ENCODE measurements at regions not wholly inside any gene's neighbourhood (a gene's known extent, or its start where the extent isn't known, plus 50 kb on each side); places are given as distances from the start of the nearest gene placed in this dataset.
A peak's percentile ranks its signal among the peaks of the same experiment; 100 is the strongest.

DNA sequence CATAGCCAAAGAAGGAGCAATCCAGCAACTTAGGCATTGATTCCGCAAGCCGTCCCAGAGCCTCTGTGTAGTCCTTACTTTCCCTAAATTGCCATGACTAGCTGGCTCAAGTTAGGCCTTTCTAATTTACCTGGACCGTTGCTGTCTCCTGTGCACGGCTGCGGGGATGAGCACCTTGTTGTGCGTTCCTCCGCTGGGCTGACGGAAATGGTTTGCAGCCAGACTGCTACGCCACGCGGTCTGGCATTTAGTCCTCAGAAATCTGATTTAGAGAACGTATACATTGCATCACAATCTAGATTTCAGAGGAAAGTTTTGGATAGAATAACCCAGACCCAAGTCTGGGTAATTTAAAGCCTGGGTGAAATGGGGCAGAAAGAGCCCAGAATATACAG is 133.2 kb upstream of the ARHGAP5 start:
- DNase-seq, result no peak

DNA sequence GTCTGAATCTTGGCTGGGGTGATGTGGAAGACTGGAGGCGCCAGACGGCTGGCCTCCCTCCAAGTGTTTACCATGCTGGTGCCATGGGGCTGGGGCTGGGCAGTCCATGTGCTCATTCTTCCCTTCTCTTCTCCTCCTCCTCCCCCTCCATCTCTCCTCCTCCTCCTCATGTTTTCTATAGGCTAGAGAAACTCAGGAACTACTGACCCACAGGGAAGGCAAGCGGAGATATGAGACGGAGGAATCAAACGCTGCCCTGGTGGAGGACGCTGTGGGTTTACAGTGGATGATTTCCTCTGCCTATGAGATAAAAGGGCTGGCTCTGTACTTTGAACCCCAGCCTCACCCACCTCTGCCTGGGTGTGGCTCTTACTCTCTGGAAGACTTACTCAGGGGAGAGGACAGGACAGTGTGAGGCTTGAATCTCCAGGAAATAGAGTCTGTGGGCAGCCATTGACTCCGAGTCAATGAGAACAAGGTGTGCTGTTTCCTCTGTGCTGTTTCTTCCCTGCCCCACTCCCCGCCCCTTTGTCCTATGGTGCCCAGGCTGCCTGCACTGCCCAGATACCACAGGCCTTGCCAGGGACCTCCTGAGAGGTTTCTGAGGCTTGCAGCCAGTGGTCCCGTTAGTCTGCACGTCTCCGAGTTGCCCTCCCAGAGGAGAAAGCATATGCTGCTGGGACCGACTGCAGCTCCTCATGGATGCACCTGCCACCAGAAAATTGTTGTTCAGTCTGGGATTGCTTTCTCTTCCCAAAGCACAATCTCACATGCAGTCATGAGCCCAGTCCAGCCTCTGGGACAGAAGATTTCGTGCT is 132.6 kb upstream of the ARHGAP5 start:
- no peak for DNase-seq

DNA sequence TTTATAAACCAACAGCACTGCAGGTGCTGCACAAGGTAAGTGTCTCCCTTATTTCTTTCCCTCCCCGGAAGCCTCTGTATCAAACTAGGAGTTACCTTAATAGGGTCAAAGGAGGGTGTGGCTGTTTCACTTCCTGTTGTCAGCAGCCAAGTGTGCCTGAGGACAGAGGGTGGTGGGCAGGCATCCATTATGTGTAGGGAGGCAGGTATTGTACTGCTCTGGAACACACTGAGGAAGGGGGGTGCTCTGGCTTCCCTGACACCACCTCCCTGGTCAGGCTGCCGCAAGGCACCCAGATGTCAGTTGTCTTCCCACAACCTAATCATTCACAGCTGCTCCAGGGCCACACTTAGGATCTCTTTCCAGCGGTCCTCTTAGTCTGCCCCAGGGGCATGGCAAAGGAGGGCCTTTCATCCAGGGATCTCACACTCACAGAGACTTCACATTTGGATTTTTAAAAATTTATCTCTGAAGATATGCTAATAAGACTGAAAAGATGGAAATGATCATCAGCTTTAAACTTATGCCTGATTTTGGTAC is 132.0 kb upstream of the ARHGAP5 start:
- no peak for DNase-seq

DNA sequence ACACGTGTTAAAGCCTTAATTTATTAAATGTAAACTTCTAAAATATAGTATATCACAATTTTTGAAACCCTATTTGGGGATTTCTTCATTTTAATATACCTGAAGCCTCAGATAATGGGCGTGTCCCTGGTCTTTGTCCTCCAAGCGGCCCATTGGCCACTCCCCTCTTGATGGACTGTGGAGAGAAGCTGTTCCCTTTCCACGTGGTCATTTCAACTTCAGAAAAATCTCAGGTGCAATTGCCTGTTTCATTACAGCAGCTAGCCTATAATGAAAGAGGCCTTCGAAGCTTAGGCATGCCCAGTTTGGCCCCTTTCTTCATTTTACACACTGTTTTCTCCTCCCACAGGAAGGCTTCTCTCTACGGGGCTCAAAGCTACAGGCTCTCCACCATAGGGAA is 131.4 kb upstream of the ARHGAP5 start:
- DNase-seq, result no peak

DNA sequence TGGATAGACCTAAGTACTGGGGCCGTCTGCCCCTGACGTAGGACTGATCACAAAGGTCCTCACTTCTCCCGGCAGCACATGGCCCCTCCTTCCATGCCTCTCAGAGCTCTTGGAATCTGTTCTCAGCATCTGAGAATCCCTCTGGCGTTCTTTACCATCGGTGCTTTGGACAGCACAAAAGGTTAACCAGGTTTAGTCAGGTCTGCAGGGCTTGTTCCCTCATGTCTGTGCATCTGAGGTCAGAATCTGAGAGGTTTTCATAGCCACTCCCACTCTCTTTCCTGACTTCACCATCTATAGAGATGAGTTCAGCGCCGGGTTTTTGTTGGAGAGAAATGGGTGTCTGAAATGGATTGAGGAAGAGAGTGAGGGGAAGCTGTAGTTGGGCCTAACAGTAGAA is 130.0 kb upstream of the ARHGAP5 start:
- no peak for DNase-seq

DNA sequence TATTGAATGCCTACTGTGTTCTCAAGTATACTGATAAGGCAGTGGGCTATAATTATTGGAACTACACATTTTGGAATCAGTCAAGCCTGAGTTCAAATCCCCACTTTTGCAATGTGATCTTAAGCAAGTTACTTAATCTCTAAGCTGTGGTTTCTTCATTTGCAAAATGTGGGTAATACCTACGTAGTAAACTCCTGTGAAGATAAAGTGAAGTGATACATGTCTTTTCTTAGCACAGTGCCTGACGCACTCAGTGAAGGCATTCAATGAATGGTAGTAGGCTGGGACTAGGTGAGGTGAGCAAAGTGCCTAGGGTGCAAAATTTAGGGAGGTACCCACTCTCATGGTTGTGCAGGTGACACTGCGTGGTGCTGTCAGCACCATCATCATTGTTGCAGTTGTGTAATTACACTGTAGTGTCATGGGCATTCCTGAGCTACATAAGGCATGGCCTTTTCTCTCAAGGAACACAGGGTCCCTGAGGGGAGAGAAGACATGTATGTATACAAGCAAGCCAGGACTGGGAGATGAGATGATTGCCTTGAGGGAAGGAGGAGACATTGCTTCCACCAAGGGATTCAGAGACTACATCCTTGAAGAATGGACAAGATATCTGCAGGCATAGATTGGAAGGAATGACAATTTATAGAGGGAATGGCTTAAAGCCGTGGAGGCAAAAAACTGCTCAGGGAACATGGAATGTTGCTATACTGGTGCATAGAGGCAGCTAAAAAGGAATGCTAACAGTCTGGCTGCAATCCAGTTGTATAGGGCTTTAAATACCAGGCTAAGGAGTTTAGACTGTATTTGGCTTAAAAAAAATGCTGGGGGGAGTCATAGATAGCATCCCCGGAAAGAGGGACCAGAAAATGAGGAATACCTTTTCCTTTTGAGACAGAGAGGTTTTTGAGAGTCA is 129.2 kb upstream of the ARHGAP5 start:
- DNase-seq, result no peak

DNA sequence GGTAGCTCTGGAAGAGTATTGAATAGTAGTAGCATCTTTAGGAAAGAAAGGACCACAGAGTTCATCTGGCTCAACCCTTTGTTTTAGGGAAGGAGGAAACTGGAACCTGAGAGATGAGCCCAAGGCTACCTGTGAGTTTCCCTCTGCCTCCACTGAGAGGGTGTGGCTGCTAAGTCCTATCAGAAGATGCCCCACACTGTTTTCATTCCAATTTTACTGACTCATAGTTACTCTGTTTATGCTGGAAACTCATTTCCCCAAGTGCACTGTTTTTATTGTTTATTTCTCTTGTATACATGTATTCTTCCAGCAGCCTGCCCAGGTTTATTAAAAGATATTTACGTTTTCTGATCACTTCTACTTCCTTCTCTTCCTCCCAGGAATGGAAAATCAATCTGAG is 127.4 kb upstream of the ARHGAP5 start:
- DNase-seq, result no peak

DNA sequence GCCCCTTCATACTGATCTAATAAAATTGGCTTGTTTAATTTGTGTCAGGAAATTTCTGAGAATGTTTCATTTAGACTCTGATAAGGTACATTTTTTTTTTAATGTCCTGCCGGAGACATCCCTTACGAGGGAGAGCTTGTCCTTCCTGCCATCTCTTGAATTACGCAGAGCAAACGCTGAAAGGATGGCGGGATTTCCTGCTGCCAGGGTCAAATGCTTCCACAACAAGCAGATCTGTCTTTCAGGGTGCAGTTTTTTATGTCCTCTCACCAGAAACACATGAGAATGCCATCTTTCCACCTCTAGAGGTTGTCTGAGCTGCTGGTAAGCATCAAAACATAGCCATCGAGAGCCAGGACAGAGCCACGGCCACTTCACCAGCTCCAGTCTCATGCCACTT is 126.8 kb upstream of the ARHGAP5 start:
- no peak for DNase-seq

DNA sequence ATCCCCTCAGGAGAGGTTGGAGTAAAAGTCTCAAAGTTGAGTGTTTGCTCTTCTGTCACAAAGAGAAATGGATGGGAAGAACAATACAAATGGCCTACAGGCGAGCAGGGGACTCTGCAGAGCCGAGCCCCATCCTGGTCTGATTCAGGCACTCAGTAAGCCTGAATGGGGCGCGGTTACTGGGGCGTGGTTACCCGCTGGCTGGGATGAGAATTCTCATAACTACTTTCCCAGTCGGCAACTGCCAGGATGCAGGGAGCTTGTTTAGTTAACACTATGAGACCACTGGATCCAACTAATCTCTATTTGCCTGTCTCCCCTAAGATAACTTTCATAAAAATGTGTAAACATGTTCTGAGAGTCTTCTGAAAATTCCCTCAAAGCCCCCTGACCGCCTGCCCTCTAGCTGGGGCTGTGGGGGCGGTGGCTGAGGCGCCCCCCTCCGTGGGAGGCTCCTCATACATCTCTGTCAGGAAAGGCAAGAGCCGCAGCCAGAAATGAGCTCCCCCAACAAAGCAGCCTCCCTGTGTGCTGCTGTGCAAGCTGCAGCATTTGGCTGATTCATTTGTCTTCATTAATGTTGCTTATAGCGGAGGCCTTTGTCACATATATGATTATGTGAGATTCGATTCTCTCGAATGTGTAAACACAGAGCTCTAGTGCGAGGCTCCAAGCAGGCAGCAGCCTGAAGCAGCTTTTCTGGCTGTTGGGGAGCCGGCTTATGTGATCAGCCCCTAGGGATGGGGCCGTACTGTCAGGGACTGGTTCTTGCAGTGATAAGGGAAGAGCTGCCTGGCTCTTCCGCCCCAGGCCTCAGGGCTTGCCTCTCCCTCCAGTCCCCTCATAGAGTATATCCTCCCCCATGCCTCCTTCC is 126.1 kb upstream of the ARHGAP5 start:
- peak in 6 of 56 donors; percentile 13 to 30 (median 26) for DNase-seq

DNA sequence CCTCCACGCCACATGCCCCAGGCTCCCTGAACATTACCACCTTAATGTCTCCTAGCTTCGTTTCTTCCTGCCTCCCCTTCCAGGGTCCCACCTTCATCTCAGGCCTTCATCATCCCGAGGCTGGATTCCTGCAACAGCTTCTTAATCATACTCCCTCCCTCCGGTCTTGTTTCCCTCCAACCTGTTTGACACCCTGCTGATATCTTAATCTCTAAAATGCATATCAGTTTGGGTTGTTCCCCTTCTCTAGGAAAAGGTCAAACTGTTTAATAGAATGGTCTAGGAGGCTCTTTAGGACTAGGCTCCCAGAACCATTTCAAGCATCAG is 125.5 kb upstream of the ARHGAP5 start:
- DNase-seq, result no peak

DNA sequence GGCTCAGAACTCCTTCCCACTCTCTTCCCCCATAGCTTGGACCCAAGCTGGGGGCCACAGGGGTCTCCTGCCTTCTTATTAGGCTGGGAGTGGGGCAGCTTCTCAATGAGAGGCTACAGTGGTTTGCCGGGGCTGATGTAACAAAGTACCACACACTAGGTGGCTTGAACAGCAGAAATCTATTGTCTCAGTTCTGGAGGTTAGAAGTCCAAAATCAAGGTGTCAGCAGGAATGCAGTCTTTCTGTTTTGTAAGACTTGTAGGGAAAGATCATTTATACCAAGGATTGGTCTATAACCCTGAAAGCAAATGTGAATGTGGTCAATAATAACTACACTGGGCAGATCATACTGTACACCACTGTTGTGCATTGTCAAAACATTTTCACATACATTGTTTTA is 124.5 kb upstream of the ARHGAP5 start:
- no peak for DNase-seq

DNA sequence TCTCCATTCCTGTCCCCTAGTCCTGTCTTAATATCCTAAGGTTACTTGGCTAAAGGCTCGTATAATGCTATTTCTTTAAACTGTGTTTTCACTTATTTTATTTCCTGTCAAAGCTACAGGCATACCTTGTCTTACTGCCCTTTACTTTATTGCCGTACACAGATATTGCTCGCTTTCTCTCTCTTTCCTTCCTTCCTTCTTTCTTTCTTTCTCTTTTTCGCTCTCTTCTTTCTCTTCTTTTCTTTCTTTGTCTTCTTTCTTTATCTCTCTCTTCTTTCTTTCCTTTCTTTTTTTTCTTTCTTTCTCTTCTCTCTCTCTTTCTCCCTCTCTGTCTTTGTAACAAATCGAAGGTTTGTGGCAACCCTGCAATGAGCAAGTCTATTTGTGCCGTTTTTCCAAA is 123.9 kb upstream of the ARHGAP5 start:
- no peak for DNase-seq

DNA sequence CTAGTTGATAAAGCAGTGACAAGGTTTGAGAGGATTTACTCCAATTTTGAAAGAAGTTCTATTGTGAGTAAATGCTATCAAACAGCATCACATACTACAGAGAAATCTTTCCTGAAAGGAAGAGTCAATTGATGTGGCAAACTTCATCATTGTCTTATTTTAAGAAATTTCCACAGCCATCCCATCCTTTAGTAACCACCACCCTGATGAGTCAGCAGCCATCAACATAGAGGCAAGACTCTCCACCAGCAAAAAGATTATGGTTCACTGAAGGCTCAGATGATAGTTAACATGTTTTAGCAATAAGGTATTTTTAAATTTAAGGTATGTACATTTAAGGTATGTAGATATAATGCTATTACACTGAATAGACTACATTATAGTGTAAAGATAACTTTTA is 122.1 kb upstream of the ARHGAP5 start:
- no peak for DNase-seq

DNA sequence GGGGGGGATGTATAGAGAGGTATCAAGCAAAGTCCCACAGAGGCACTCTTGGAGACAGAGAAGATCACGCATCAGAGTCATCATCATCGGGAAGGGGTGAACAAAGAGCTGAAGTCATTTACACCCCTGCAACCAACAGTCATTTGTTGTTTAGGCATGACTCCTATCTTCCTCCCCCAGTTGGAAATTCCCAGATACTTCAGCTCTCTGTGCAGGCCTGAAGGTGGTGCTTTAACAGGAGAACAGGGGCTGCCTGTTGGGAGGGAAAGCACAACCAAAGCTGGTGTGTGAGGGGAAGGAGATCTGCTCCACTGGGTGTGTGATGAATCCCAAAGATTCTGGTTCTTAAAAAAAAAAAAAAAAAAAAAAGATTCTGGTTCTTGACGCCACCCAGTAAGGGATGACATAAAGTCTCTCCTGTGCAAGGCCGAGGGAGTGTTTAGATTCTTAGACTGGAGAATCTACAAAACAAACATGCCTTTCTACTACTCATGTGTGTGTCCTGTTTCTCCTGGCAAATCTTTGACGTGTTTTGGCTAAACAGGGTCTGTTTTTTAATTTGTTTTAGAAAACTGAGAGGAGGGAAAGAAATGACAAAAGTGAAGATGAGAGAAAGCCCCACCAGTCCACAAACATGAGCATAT is 121.0 kb upstream of the ARHGAP5 start:
- DNase-seq, result no peak

DNA sequence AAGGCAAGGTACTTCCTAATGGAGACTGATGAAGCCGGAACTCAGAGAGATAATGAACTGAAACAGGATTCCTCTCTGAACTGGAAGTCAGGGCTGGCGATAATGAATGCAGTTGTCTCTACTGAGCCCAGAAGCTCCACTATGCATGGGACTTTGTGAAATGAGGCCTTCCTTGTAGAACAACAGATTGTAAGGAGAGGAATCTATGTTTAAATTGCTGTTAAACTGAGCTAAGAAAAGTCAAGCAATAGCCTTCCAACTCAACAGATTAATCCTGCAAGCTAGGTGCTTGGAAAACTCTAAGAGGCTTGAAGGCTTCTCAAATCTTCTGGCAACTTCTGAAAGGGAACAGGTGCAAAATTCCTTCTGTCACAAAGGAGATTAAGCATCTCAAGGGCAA is 119.5 kb upstream of the ARHGAP5 start:
- DNase-seq, result no peak

DNA sequence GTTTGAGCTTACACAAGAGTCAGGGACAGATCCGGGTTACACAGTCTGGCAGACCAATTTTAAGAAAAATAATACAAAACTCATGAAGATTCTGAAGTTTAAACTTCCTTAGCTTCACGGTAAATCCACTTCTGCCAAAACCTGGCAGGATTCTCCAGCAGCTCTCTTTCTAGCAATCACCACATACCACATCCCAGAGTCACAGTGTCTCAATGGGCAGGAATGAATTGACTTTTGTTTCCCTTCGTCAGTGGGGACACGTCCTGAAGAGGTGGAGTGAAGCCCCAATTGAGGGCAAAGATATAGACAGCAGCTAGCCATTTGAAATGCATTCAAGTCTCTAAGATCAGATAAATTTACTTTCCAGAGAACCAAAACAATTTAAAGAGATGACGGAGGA is 117.1 kb upstream of the ARHGAP5 start:
- DNase-seq, result no peak

DNA sequence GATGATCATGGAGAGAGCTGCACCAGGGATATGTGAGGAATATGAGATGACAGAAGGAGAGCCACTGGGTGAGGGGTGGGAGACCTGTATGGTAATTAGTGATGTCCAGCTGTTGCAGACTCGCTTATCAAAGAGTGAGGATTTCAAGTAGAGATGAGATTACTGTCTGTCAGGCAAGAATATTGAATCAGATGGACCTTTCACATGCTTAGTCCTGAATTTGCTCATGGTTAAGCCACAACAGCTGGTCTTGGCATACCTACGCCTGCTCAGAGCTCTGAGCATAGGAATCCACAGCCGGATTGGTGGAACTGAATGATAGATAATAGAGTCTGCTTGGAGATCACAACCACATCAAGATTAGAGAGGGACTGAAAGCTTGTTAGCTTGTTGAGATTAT is 115.2 kb upstream of the ARHGAP5 start:
- DNase-seq, result no peak

DNA sequence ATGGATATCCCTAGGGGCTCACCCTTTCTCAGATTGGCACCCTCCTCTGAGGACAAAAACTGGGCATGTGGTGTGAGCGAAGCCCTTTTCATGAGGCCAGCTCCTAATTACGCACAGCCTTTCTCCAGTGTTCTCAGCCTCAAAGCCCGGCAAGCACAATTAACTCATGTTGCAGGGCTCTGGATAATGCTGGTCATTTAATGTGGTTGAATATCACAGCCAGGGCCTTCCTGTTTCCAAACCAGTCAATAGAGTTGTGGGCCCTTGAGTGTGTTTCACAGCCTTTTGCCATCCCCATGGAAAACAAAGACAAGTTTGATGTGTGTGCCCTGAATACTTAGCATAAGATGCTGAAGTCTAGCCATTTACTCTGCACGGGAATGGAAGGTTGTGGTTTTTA is 114.2 kb upstream of the ARHGAP5 start:
- DNase-seq, result peak in 33 of 56 donors; percentile 9 to 86 (median 44)

DNA sequence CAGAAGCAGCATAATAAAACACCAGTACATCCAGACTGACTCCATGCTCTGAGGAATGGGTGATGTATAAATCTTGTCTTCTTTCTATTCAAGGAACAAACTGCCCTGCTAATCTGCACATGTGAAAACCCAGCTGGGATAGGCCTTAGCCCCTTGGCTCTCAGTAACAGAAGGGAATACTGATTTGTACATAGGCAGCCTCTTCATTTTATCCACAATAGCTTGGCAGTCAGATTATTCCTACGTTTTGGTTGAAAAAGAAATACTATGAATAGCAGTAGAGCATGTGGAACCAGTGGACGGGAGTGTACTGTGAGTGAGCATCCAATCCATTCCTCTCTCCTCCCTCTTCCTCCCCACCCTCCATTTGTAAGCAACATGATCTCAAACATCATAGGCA is 113.5 kb upstream of the ARHGAP5 start:
- no peak for DNase-seq

DNA sequence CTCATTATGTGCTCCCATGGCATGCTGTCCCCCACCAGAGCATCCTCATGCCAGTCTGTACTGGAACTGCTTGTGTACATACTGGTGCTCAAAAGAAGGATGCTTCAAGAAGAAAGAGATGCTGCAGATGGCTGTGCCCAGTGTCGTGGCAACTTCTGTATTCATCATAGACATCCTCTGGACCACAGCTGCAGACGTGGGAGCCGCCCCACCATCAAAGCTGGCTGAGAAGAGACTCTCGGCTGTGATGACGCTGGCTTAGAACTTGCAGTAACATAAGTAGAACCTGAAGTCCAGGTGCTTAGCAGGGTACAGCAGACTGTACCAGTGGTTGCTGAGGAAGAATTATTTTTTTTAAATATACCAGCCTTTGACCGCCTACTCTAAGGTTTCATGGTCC is 112.6 kb upstream of the ARHGAP5 start:
- no peak for DNase-seq

Data from amygdala (tissue), 56 donors.